Smooth muscle cell (in vitro differentiated cells): ENCODE measurements at regions not wholly inside any gene's neighbourhood (a gene's known extent, or its start where the extent isn't known, plus 50 kb on each side); places are given as distances from the start of the nearest gene placed in this dataset.

Experiments used
- DNase-seq: peaks from one replicate; lab custom pipeline; 2025; ENCODE audit not compliant: unreplicated experiment; lab: John Stamatoyannopoulos, UW
- H2AFZ ChIP-seq: fragments of 200-600 bp; sonication (generic); 2 replicates; pipeline ENCODE4 v1.6.0; 2016; ENCODE audit warnings: antibody characterized with exemption, low read depth, mild to moderate bottlenecking
- H3F3A ChIP-seq: fragments of 200-600 bp; sonication (generic); 2 replicates; pipeline ENCODE4 v1.6.0; 2017; ENCODE audit warnings: antibody characterized with exemption, low read depth
- H3K27ac ChIP-seq: fragments of 200-600 bp; sonication (generic); 2 replicates; pipeline ENCODE4 v1.5.1; 2016; ENCODE audit warnings: low read depth, mild to moderate bottlenecking
- H3K27me3 ChIP-seq: fragments of 200-600 bp; sonication (generic); 2 replicates; pipeline ENCODE4 v1.6.1; 2016; ENCODE audit warnings: low read depth, mild to moderate bottlenecking
- H3K36me3 ChIP-seq: fragments of 200-600 bp; sonication (generic); 2 replicates; pipeline ENCODE4 v1.5.1; 2016; ENCODE audit warnings: low read depth
- H3K4me1 ChIP-seq: fragments of 200-600 bp; sonication (generic); 2 replicates; pipeline ENCODE4 v1.5.1; 2016; ENCODE audit warnings: low read depth
- H3K4me2 ChIP-seq: fragments of 200-600 bp; sonication (generic); 2 replicates; pipeline ENCODE4 v1.6.0; 2016; ENCODE audit warnings: mild to moderate bottlenecking
- H3K4me3 ChIP-seq: fragments of 200-600 bp; sonication (generic); 2 replicates; pipeline ENCODE4 v1.5.1; 2016; ENCODE audit warnings: mild to moderate bottlenecking
- H3K79me2 ChIP-seq: fragments of 200-600 bp; sonication (generic); 2 replicates; pipeline ENCODE4 v1.6.0; 2016; ENCODE audit warnings: low read depth, mild to moderate bottlenecking
- H3K9ac ChIP-seq: fragments of 200-600 bp; sonication (generic); 2 replicates; pipeline ENCODE4 v1.6.0; 2016; ENCODE audit warnings: low read depth
- H3K9me3 ChIP-seq: fragments of 200-600 bp; sonication (generic); replicated peaks from 2 replicates; pipeline ENCODE4 v1.5.1; 2016; ENCODE audit warnings: low read depth
- H4K20me1 ChIP-seq: fragments of 200-600 bp; sonication (generic); 2 replicates; pipeline ENCODE4 v1.6.0; 2016; ENCODE audit warnings: low read depth
- WGBS: methylation state at CpG from one replicate; pipeline ENCODE4 v1.1.7; 2016; ENCODE audit warnings: low lambda C conversion rate; 5-methylcytosine and 5-hydroxymethylcytosine counted together
- TF ChIP-seq, protein P1 (sequence below): fragments of 200-600 bp; sonication (generic); IDR thresholded peaks from 2 replicates; pipeline ENCODE4 v1.5.1; 2017; ENCODE audit warnings: borderline replicate concordance, mild to moderate bottlenecking, antibody characterized with exemption; ENCODE audit not compliant: insufficient read depth, poor library complexity, severe bottlenecking

DNA sequence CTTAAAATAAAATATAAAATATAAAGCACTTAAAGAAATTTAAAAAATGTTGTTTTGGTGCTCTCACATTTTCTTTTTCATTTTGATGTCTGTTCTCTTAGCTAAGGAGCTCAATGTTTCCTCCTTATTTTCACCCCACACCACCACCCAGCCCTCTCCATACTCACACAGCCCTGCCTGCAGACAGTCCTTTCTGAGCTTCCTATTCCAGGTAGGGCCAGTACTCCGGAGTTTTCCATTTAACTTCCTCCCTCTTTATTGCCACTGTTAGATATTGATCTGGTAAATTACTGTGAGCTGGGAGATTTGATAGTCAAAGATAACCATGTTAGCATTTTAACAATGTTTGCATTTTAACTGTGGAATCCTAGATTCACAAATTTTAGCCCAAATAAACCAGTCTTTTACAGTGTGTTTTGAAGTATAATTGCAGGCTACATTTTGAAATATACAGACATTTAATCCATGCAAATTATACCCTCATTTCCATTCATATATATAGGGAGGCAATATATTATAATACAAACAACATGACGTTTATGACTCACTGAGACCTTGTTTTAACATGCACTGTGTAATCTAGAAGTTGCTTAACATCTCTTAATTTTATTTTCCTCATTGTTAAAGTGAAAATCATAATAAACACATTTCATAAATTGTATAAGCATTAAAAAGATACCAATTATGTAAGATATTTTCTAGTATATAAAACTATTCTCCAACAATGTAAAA, 927.1 kb downstream of the NR2F1-AS1 start:
- no peak overlapping the region for H2AFZ ChIP-seq
- no peaks in the 10 kb centered on the region for H3F3A ChIP-seq
- no peaks in the 10 kb centered on the region for H3K27me3 ChIP-seq
- no peaks in the 10 kb centered on the region for H3K9me3 ChIP-seq
- TF ChIP-seq, protein P1, sequence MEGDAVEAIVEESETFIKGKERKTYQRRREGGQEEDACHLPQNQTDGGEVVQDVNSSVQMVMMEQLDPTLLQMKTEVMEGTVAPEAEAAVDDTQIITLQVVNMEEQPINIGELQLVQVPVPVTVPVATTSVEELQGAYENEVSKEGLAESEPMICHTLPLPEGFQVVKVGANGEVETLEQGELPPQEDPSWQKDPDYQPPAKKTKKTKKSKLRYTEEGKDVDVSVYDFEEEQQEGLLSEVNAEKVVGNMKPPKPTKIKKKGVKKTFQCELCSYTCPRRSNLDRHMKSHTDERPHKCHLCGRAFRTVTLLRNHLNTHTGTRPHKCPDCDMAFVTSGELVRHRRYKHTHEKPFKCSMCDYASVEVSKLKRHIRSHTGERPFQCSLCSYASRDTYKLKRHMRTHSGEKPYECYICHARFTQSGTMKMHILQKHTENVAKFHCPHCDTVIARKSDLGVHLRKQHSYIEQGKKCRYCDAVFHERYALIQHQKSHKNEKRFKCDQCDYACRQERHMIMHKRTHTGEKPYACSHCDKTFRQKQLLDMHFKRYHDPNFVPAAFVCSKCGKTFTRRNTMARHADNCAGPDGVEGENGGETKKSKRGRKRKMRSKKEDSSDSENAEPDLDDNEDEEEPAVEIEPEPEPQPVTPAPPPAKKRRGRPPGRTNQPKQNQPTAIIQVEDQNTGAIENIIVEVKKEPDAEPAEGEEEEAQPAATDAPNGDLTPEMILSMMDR: no peak
- no peaks in the 10 kb centered on the region for H3K36me3 ChIP-seq
- H3K27ac ChIP-seq: no peak overlapping the region
- no peak for DNase-seq
- no peak overlapping the region for H3K9ac ChIP-seq
- no peaks in the 10 kb centered on the region for H3K79me2 ChIP-seq
- 51% methylated on average over 2 of the region's 2 CpGs for WGBS
- H3K4me1 ChIP-seq: no peaks in the 10 kb centered on the region
- no peak overlapping the region for H3K4me3 ChIP-seq
- no peak overlapping the region for H3K4me2 ChIP-seq
- no peaks in the 10 kb centered on the region for H4K20me1 ChIP-seq

DNA sequence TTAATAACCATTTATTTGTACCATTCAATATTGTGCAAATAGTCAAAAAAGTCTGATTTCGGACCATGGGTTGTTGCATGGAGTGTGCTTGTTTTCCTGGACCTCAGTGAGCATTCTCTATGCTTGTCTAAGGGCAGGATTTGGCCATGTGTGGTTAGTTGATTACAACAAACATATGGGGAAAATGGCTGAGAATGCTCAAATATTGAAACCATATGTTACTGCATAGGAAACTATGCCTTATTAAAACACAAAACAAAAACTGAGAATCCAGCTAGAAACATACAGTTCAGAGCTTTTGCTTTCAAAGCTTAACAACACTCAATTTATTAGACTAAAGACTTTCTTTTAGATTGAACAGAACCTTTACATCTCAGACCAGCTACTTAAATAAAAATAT, 928.3 kb downstream of the NR2F1-AS1 start:
- no peak overlapping the region for H3K9ac ChIP-seq
- no peak overlapping the region for H3K27ac ChIP-seq
- WGBS: 91% methylated on average over 1 of the region's 1 CpG
- H3F3A ChIP-seq: no peaks in the 10 kb centered on the region
- no peaks in the 10 kb centered on the region for H3K27me3 ChIP-seq
- no peaks in the 10 kb centered on the region for H3K4me1 ChIP-seq
- H3K36me3 ChIP-seq: no peaks in the 10 kb centered on the region
- H3K9me3 ChIP-seq: no peaks in the 10 kb centered on the region
- H2AFZ ChIP-seq: peak overlapping the region; percentile 26
- H3K79me2 ChIP-seq: no peaks in the 10 kb centered on the region
- H3K4me2 ChIP-seq: no peak overlapping the region
- no peak overlapping the region for H3K4me3 ChIP-seq
- no peaks in the 10 kb centered on the region for H4K20me1 ChIP-seq
- DNase-seq: no peak
- TF ChIP-seq, protein P1: no peak

DNA sequence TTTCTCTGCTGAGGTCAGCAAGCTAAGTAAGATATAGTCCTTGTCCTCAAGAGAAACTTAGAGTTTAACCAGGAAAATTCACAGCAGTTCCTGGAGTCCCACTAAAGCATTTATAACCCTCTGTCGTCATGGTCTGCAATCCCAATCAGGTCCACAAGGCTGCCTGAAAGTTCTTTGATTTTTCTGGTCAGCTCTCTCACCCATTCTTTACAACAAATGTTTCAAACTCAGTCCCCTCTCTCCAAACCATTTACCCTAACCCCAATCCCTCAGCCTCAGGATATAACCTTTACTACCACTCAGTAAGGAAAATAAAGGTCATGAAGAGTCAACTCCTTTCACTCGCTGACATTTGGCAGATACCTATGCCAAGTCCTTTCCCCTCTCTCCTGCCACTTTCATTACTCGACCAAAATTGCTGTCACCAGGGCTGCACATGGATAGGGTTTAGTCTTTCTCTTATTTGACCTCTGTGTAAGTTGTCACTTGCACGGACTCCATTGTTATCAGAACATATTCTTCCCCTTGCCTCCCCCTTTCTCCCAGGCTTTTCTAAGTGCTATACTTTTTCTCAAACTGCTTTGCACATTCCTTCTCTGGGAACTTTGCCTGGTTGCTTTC, 936.6 kb downstream of the NR2F1-AS1 start:
- no peaks in the 10 kb centered on the region for H4K20me1 ChIP-seq
- no peaks in the 10 kb centered on the region for H3K27me3 ChIP-seq
- no peak overlapping the region for H3K9ac ChIP-seq
- 66% methylated on average over 4 of the region's 4 CpGs for WGBS
- no peaks in the 10 kb centered on the region for H3K79me2 ChIP-seq
- peaks cover 23% of the 10 kb centered on the region for H3K4me1 ChIP-seq
- H3K36me3 ChIP-seq: no peaks in the 10 kb centered on the region
- H3K4me3 ChIP-seq: no peak overlapping the region
- no peak for DNase-seq
- no peaks in the 10 kb centered on the region for H3K9me3 ChIP-seq
- no peak overlapping the region for H3K27ac ChIP-seq
- H2AFZ ChIP-seq: no peak overlapping the region
- H3K4me2 ChIP-seq: no peak overlapping the region
- no peaks in the 10 kb centered on the region for H3F3A ChIP-seq
- TF ChIP-seq, protein P1: no peak
